GM10266 (cell line): ENCODE measurements at regions not wholly inside any gene's neighbourhood (a gene's known extent, or its start where the extent isn't known, plus 50 kb on each side); places are given as distances from the start of the nearest gene placed in this dataset.

Source experiments
- DNase-seq: peaks from one replicate; pipeline ENCODE4 v3.0.0; 2012; ENCODE audit errors: extremely low spot score
- CTCF ChIP-seq: IDR thresholded peaks from 2 replicates; pipeline ENCODE4 v1.5.1; 2012; ENCODE audit warnings: mild to moderate bottlenecking, low read depth; ENCODE audit not compliant: control insufficient read depth, insufficient read depth; ENCODE audit errors: missing control alignments

- TF ChIP-seq CTCF = no peak
- no peak for DNase-seq
These were observed 59.8 kb downstream of the ATOH1 start for GRCh38 chr4:93888308-93888707.

DNA sequence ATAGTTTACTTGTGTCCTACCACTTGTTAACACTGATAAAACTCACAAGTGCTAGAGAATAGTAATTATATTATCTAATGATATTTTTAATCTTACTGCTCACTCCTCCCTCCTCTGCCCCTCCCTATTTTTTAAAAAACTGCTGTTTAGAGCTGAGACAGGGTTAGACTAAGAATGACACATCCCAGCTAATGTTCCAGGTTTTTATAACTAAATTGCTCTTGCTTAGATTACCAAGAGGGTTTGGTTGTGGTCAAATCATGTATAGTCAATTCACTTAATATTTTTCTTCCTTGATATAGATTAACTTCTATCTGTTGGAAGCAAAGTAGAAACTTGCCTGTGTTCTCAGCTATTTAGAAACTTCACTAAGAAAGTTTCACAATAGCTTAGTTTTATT, 60.2 kb downstream of the ATOH1 start:
- no peak for TF ChIP-seq CTCF

GRCh38 chr4:93891244-93891643, 62.7 kb downstream of the ATOH1 start:
- TF ChIP-seq CTCF = no peak
- no peak for DNase-seq

More for the DNA sequence above, 60.2 kb downstream of the ATOH1 start:
- DNase-seq = no peak

- TF ChIP-seq CTCF = no peak
- no peak for DNase-seq
These were observed 66.4 kb downstream of the ATOH1 start for GRCh38 chr4:93894995-93895394.

DNA sequence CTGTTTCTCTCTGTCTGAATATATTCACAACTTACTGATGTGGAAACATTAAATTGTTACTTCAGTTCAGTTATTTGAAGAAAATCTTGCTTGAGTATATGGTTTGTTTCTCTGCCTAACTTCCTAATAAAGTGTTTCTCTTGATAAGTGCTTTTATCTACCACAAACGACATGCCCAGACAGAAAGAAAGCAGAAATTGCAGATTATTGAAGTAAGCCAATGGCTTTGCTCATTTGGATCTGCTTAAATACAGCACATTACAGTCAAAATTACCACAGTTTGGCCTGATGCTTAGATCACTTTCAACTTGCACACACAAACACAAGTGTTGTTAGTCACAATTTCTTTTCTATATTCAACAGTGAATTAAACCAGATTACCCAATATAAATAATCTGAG, 68.0 kb downstream of the ATOH1 start:
- DNase-seq = no peak
- TF ChIP-seq CTCF = no peak

DNA sequence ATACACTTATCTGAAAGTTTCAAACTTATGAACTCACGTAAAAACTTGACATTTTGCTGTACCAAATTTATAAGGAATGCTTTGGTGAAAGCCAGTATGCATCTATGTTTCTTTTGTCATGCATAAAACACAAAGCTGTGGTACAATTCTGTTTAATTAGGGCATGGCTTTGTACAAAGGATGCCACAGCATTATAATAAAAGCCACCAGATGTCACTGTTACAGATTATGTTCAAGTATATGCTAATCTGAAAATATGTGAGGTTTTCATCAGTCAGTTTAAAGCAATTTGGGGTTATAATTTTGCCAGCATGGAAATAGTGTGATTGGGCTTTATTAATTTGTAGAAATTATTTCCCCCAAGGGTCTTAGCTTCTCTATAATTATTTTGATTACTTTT, 69.0 kb downstream of the ATOH1 start:
- DNase-seq = no peak
- TF ChIP-seq CTCF = peak; percentile 43

GRCh38 chr4:93908778-93909177, 80.2 kb downstream of the ATOH1 start:
- no peak for TF ChIP-seq CTCF
- no peak for DNase-seq
